Urothelium cell line (cell line): ENCODE measurements at regions not wholly inside any gene's neighbourhood (a gene's known extent, or its start where the extent isn't known, plus 50 kb on each side); places are given as distances from the start of the nearest gene placed in this dataset.
A peak's percentile ranks its signal among the peaks of the same experiment; 100 is the strongest.

Experiments used
- DNase-seq: peaks from one replicate; pipeline ENCODE4 v3.0.0; 2011; ENCODE audit warnings: low spot score, mixed read lengths
- FAIRE-seq: peaks from 2 replicates; lab custom pipeline; 2011; peaks lifted over from hg19 to GRCh38; lab: Jason Lieb, UNC

- FAIRE-seq (peak; percentile 97), DNase-seq (peak; percentile 82)
Measured at GRCh38 chr3:18295171-18295920, 129.8 kb downstream of the SATB1 start.

DNA sequence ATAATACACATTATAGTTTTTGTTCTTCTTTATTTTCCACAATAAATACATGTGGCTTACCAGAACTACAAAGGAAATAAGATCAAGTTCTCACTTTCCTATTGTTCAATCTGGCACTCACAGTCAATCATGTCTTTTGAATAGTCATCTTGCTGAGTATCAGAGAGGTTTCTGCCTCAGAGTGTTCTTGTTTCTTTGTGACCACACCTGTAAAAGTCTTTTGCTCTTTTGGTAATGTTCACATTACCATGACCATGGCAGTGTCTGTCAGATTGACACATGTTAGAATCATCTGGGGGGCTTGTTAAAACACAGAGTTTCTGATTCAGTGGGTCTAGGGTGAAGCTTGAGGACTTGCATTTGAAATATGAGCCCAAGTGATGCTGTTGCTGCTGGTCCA is 135.0 kb downstream of the SATB1 start:
- FAIRE-seq (no peak), DNase-seq (no peak)

GRCh38 chr3:18288243-18288642 is 136.9 kb downstream of the SATB1 start:
- DNase-seq = no peak
- FAIRE-seq = no peak

- no peak for DNase-seq
- no peak for FAIRE-seq
Measured at GRCh38 chr3:18284716-18285115, 140.4 kb downstream of the SATB1 start.

- no peak for DNase-seq
- FAIRE-seq = no peak
Measured at GRCh38 chr3:18283680-18284079, 141.5 kb downstream of the SATB1 start.

DNA sequence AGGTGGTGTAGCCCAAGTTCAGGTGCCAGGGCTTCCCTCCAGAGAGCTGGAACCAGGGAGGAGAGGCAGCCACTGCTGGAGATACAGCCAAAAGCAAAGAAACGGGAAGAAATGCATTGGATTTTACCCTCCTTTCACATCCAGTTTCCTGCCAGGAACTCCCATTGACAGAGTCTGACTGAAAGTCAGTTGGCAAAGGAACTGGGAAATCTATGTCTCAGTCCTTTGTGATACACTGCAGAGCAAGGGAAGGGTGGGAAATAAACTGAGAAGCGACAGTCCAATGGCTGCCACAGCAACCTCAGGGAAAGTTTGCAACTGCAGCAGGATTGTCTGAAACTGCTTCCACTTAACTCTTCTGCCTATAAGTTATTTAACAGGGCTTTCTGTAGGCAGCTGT is 142.6 kb downstream of the SATB1 start:
- no peak for DNase-seq
- no peak for FAIRE-seq

- no peak for FAIRE-seq
- no peak for DNase-seq
Measured at GRCh38 chr3:18279226-18279737, 145.9 kb downstream of the SATB1 start.

GRCh38 chr3:18264853-18265252 is 160.3 kb downstream of the SATB1 start:
- no peak for FAIRE-seq
- no peak for DNase-seq

- FAIRE-seq = no peak
Measured at GRCh38 chr3:18264361-18264760, 160.8 kb downstream of the SATB1 start.

DNA sequence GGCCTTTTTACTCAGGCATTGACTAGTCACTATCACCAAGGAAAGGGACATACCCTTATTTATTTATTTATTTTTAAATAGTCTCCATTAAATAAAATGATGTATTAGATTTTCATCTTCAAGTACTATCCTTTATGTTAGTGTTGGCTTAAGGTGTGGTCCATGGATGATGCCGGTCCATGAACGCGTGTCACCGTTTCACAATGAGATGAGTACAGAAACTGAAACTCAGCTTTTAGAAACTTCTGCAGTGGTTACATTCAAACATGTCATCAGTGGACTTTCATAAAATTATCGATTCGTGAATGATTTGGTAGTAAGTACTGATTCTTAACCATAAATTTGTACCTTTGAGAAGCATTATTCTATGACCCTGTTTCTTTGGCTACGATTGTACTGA is 166.6 kb downstream of the SATB1 start:
- DNase-seq (no peak), FAIRE-seq (no peak)

More at GRCh38 chr3:18264361-18264760, 160.8 kb downstream of the SATB1 start:
- DNase-seq = no peak

- no peak for DNase-seq
- no peak for FAIRE-seq
Measured at GRCh38 chr3:18252578-18252977, 172.6 kb downstream of the SATB1 start.

- FAIRE-seq = no peak
- DNase-seq = no peak
Measured at GRCh38 chr3:18250991-18251390, 174.1 kb downstream of the SATB1 start.

DNA sequence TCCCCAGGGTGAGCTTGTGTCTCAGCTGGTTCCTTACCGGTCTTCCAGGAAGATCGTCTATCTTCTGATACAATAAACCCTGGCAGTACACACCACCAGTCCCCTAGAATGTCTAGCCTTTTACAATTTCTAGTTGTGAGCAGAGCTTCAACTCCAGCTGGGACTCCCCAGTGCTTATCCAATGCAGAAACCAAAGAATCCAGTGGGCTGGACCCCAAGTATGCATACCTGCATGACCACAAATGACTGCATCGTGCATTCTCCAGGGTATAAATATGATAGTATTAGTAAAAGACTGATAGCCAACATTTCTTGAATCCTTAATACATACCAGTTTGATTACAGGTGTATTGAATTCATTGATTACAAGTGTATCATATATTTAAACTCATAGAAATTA is 176.0 kb downstream of the SATB1 start:
- no peak for FAIRE-seq

DNA sequence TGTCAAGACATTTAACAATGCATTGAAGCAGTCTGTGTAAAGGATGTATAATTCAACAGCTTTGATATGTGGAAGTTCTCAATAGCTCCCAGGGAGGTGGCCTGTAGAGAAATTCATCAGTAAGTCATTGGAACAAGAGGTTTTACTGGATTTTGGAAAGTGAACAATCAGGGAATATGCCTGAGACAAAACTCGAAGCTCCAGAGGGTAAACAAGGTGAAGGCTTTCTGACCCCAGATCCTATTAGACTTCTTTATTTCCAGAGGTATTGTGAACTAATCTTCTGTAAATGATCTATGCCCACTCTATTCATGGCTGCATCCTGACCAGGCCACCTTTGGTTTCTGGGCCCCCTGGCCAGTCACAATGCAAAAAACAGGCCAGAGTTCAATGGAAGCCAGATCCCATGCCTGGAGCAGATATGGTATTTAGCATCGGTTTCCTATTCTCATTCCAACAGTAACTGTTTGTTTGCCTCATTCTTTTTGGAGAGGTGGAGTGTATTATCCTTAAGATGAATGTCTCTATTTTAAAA is 177.3 kb downstream of the SATB1 start:
- FAIRE-seq = no peak
- no peak for DNase-seq

More for the DNA sequence above, 176.0 kb downstream of the SATB1 start:
- no peak for DNase-seq

GRCh38 chr3:18247139-18247695 is 177.9 kb downstream of the SATB1 start:
- FAIRE-seq (no peak), DNase-seq (no peak)

- DNase-seq = no peak
Measured at GRCh38 chr3:18246336-18247060, 178.6 kb downstream of the SATB1 start.

DNA sequence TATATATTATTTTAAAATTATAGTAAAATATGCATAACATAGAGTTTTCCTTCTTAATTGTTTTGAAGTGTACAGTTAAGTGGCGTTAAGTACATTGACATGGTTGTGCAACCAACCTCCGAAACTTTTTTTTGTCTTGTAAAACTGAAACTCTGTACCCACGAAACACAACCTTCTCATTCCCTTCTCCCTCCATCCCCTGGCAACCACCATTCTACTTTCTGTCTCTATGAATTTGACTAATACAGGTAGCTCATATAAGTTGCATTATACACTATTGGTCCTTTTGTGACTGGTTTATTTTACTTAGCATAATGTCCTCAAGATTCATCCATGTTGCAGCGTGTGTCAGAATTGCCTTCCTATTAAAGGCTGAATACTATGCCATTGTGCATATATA is 179.4 kb downstream of the SATB1 start:
- DNase-seq (no peak), FAIRE-seq (no peak)

More at GRCh38 chr3:18246336-18247060, 178.6 kb downstream of the SATB1 start:
- FAIRE-seq = no peak

DNA sequence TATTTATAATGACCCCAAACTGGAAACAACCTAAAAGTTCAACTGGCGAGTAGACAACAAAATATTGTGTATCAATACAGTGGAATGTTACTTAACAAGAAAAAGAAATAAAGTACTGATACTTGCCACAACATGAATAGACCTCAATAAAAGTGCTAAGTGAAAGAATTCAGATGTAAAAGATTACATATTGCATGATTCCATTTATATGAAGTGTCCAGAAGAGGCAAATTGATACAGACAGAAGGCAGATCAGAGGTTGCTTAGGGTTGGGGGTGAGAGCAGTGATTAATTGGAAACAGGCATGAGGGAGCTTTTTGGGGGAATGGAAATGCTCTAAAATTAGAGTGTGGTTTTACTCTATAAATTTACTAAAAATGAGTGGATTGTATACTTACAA is 183.3 kb downstream of the SATB1 start:
- no peak for DNase-seq
- FAIRE-seq = no peak

DNA sequence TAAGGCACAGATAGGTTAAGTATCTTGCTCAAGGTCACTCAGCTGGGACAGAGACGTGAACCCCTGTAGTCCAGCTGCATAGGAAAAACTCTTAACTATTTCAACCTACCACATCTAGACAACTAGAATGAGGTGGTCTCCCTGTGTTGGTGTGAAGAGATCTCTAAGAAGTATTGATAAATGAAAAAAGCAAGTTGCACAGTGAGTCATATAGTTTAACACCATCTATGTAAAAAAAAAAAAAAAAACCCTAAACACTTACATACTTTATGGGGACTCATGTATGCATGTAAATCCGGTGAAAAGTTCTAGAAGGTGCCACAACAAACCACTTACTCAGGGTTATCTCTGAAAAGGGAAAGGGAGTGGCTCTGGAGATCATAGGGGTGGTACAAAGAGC is 185.5 kb downstream of the SATB1 start:
- FAIRE-seq (no peak), DNase-seq (no peak)

GRCh38 chr3:18238746-18239331 is 186.3 kb downstream of the SATB1 start:
- FAIRE-seq (no peak), DNase-seq (no peak)

GRCh38 chr3:18238332-18238731 is 186.8 kb downstream of the SATB1 start:
- FAIRE-seq = no peak
- no peak for DNase-seq
